ENCODE measurements at regions not wholly inside any gene's neighbourhood (a gene's known extent, or its start where the extent isn't known, plus 50 kb on each side); places are given as distances from the start of the nearest gene placed in this dataset.

DNA sequence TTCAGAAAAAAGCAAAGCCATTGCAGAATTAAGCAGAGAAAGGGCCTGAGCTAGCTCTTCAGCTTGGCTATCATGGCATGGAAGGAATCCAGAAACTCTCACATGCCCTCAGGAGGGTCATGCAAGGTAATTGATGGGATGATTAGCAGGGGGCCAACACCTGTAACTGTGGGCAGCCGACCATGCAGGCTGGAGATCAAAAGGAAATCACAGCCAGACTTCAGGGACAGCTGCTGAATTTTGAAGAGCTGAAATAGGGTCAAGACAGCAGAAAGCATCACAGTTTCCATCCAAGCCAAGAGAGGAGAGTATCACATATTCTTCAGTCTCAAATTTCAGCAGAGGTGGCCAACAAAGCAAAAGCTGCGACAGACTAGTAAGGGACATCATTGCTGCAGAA is 239.6 kb upstream of the STEAP1 start:
- TF ChIP-seq POLR2A (IDR thresholded peaks at IDR 0.05) = no peak
- TF ChIP-seq, protein P1, sequence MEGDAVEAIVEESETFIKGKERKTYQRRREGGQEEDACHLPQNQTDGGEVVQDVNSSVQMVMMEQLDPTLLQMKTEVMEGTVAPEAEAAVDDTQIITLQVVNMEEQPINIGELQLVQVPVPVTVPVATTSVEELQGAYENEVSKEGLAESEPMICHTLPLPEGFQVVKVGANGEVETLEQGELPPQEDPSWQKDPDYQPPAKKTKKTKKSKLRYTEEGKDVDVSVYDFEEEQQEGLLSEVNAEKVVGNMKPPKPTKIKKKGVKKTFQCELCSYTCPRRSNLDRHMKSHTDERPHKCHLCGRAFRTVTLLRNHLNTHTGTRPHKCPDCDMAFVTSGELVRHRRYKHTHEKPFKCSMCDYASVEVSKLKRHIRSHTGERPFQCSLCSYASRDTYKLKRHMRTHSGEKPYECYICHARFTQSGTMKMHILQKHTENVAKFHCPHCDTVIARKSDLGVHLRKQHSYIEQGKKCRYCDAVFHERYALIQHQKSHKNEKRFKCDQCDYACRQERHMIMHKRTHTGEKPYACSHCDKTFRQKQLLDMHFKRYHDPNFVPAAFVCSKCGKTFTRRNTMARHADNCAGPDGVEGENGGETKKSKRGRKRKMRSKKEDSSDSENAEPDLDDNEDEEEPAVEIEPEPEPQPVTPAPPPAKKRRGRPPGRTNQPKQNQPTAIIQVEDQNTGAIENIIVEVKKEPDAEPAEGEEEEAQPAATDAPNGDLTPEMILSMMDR (IDR thresholded peaks at IDR 0.05) = no peak

All from heart left ventricle (tissue), 13 donors.